ENCODE measurements at regions not wholly inside any gene's neighbourhood (a gene's known extent, or its start where the extent isn't known, plus 50 kb on each side); places are given as distances from the start of the nearest gene placed in this dataset.

DNA sequence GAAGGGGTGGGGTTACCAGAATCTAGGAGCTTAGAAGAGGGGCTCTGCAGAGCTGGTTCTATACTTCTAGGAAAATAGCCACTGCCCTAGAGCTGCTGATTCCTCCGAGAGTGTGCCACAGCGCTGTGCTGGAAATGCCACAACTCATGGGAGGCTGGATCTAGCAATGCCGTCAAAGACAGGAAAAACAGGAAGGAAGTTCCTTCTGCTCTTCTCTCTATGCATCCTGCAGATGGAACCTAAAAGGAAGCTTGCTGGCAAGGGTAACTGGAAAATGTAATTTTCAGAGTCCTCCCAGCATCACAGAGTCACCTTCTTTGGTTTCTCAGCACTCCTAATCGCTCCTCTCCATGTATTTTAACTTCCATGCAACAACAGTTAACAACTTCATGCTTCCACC is 121.2 kb upstream of the TLL1 start:
- in situ Hi-C loops (cut with HindIII; ENCODE audit: low sequenced_read_pairs): no loop called here
- no peak for DNase-seq (ENCODE audit: low spot score)

DNA sequence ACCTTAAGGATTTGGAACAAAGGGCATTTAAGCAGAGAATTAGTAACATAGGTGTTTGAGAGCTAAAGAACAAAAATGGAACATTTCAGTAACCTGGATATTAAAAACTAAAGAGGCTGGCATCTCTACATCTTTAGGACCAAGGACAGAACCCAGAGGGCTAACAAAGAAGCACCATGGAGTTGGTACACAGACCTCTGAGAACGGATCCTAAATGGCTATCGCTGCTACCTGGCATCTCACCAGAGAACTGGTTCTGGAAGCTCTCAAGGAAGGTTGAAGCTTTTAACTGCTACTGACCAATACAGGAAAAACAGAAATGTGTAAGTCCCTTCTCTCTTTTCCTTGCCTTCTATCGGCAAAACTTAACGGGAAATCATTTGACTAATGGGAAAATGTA is 118.4 kb upstream of the TLL1 start:
- DNase-seq (ENCODE audit: low spot score): peak; percentile 64
- in situ Hi-C loops (cut with HindIII; ENCODE audit: low sequenced_read_pairs): no loop called here

GRCh38 chr4:165756836-165757235 is 116.2 kb upstream of the TLL1 start:
- peak; percentile 88 for DNase-seq (ENCODE audit: low spot score)
- in situ Hi-C loops (cut with HindIII; ENCODE audit: low sequenced_read_pairs): no loop called here

- peak; percentile 65 for DNase-seq (ENCODE audit: low spot score)
- in situ Hi-C loops (cut with HindIII; ENCODE audit: low sequenced_read_pairs): no loop called here
These were observed 115.6 kb upstream of the TLL1 start for GRCh38 chr4:165757451-165757850.

DNA sequence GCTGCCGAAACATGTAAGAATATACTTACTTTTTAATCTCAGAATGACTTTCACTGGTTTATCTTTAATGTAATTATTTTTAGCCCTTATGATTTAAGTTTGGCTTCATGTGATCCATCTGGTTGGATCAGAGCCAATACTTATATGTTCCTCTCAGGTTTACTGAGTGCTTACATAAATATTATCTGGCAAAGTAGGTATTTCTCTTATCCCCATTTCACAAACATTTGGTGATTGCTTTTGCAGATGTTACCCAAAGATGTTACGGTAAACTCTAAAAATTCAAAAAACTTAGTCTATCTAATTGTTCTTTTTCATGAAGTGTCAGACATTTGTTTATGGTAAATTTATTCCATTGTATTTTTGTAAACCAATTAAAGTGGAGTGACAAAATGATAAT is 115.0 kb upstream of the TLL1 start:
- in situ Hi-C loops (cut with HindIII; ENCODE audit: low sequenced_read_pairs): no loop called here
- DNase-seq (ENCODE audit: low spot score): no peak

DNA sequence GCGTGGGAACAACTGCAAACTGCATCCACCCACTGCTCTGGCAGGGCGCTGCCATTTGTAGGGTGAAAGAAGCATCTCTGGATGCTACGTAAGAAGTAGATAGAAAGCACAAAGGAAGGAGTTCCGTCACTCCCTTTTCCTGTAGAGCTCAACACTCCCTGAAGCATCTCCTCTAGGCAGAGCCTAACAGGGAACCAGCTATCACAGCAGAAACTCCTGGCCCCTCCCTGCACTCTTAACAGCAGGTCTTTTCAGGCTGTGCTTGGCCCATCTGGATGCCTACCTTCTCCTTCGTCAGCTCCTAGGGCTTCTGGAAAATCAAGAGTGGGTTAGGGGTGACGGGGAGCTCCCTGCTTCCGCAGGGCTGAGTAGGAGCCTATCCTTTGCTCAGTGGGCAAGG is 112.9 kb upstream of the TLL1 start:
- no peak for DNase-seq (ENCODE audit: low spot score)
- in situ Hi-C loops (cut with HindIII; ENCODE audit: low sequenced_read_pairs): no loop called here

- DNase-seq (ENCODE audit: low spot score): peak; percentile 39
- in situ Hi-C loops (cut with HindIII; ENCODE audit: low sequenced_read_pairs): no loop called here
These were observed 111.1 kb upstream of the TLL1 start for GRCh38 chr4:165761963-165762362.

DNA sequence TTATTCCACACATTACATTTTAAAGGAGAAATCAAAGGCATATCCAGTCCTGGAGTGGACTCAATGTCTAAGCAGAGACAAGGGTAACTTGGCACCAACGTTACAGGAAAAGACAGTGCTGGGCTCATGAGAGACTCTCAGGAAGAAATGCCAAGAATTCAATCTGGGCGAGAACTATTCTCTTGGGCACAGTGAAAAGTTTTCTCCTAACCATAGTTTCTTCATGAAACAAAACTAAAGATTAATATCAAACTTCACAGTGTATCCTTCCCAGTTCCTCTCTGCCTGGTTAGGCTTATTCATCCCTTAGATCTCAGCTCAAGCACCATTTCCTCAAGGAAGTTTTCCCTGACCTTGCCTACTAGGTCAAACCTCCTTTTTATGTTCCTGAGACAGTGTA is 109.4 kb upstream of the TLL1 start:
- no peak for DNase-seq (ENCODE audit: low spot score)
- in situ Hi-C loops (cut with HindIII; ENCODE audit: low sequenced_read_pairs): no loop called here

GRCh38 chr4:165765053-165765452 is 108.0 kb upstream of the TLL1 start:
- peak; percentile 50 for DNase-seq (ENCODE audit: low spot score)
- in situ Hi-C loops (cut with HindIII; ENCODE audit: low sequenced_read_pairs): no loop called here

- in situ Hi-C loops (cut with HindIII; ENCODE audit: low sequenced_read_pairs): no loop called here
- DNase-seq (ENCODE audit: low spot score): no peak
These were observed 107.0 kb upstream of the TLL1 start for GRCh38 chr4:165766018-165766417.

DNA sequence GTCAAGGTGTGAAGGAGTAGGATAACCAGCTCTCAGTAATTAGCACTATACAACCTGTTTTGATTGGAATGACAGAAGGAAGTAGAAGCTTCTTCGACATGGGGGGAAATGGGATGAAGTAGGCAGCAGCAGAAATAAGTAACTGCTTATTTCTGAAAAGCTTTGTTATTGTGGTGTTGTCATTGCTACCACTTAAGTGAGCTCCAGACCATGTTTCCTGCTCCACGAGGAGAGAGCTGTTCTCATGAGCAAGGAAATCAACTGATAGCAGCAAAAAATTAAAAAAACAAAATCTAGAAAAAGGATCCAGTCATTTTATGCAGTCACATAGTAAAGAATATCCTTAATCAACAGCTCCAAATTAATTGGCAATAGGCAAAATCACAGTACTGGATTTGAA is 106.1 kb upstream of the TLL1 start:
- in situ Hi-C loops (cut with HindIII; ENCODE audit: low sequenced_read_pairs): no loop called here
- no peak for DNase-seq (ENCODE audit: low spot score)

DNA sequence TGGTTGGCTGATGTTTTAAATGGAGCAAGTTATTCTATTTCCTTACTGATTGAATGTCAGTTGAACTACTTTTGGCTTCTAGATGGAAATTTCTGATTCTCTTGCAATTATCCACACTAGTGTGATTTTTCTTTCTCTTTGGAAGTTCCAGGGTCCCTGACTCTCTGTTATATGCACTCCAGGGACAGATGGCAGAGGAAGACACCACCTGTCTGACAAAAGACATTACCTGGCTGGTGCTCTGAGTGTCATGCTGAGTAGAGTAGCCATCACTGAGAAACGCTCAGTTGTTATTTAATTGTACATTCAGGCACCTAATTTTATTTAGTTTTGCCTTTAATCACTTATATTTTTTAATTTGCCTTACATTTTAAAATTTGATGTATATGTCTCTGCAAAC is 105.4 kb upstream of the TLL1 start:
- DNase-seq (ENCODE audit: low spot score): peak; percentile 97
- in situ Hi-C loops (cut with HindIII; ENCODE audit: low sequenced_read_pairs): no loop called here

GRCh38 chr4:165768281-165768680 is 104.8 kb upstream of the TLL1 start:
- in situ Hi-C loops (cut with HindIII; ENCODE audit: low sequenced_read_pairs): no loop called here
- peak; percentile 77 for DNase-seq (ENCODE audit: low spot score)

GRCh38 chr4:165774326-165774725 is 98.7 kb upstream of the TLL1 start:
- in situ Hi-C loops (cut with HindIII; ENCODE audit: low sequenced_read_pairs): no loop called here
- DNase-seq (ENCODE audit: low spot score): no peak

GRCh38 chr4:165779950-165780670 is 92.9 kb upstream of the TLL1 start:
- DNase-seq (ENCODE audit: low spot score): no peak
- in situ Hi-C loops (cut with HindIII; ENCODE audit: low sequenced_read_pairs): no loop called here

DNA sequence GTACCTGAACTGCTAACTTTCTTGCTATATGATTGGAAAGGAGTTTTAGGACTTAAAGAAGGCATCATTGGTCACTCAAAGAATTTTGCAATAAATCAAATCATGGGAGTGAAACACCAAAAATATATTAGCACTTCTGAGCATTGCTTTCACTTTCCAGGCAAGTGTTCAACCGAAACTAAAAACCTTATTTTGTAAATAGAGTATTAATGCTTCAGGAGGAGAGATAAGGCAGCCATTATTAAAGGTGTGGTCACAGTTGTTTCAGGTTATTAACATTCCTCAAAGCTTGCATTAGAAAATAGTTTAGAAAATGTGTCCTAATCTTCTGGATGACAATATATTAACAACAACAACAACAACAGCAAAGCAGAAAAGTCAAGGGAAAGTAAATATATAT is 92.3 kb upstream of the TLL1 start:
- in situ Hi-C loops (cut with HindIII; ENCODE audit: low sequenced_read_pairs): no loop called here

GRCh38 chr4:165782623-165783022 is 90.4 kb upstream of the TLL1 start:
- in situ Hi-C loops (cut with HindIII; ENCODE audit: low sequenced_read_pairs): no loop called here

More for the DNA sequence above, 92.3 kb upstream of the TLL1 start:
- DNase-seq (ENCODE audit: low spot score): no peak

DNA sequence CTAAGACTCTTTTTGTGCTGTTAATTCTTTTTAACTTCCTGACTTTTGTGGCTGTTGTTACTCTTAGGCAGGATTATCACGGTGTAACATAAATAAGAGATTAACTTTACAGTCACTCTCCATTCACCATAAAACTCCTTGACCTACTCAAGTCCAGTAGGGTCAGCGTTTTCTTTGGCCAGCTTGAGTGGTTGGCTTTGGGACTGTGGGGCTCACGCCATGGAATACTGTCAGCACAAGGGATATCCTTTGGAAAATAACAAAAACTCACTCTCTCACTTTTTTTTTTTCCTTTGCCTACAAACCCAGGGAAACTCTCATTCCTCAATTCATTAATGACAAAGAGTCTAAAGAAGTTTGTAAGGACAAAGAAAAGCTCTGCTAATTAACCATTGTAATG is 89.4 kb upstream of the TLL1 start:
- no peak for DNase-seq (ENCODE audit: low spot score)
- in situ Hi-C loops (cut with HindIII; ENCODE audit: low sequenced_read_pairs): no loop called here

More at GRCh38 chr4:165782623-165783022, 90.4 kb upstream of the TLL1 start:
- DNase-seq (ENCODE audit: low spot score): no peak

DNA sequence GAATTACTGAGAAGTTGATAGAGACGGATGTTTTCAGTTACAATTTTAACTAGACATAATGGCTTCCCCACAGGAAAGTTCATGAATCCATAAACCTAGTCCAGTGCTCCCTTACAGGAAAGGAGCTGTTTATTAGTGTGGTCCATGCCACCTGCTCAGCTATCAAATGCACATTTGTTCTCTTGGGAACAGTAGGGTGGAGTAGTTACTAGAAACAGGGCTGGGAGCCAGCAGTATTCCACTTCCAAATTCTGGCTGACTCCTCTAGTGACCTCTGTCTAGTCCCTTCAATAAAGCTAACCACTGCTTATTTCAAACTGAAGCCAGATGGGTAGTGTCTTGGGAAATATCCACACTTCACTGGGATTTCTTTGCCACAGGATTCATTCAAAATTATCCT is 88.4 kb upstream of the TLL1 start:
- peak; percentile 23 for DNase-seq (ENCODE audit: low spot score)

DNA sequence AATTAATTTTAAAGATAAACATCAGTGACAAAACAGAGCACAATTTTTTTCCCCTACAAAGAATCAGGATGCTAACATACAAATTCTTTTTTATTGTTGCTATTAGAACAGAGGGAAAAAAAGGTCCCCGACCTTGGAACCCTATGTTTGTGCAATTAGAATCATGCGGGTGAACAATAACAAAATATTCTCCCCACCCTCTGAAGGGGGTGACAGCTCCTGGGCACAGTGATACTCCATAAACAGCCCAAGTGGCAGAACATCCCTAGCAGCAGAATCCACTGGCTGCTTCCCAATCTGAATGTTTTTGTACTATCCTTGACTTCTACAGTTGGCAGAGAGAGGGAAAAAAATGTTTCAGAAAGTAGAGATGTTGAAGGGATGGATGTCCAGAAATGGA is 87.7 kb upstream of the TLL1 start:
- in situ Hi-C loops (cut with HindIII; ENCODE audit: low sequenced_read_pairs): no loop called here
- DNase-seq (ENCODE audit: low spot score): peak; percentile 49

More for the DNA sequence above, 88.4 kb upstream of the TLL1 start:
- in situ Hi-C loops (cut with HindIII; ENCODE audit: low sequenced_read_pairs): no loop called here

- peak; percentile 60 for DNase-seq (ENCODE audit: low spot score)
- in situ Hi-C loops (cut with HindIII; ENCODE audit: low sequenced_read_pairs): no loop called here
These were observed 85.3 kb upstream of the TLL1 start for GRCh38 chr4:165787516-165788274.
